ENCODE measurements at regions not wholly inside any gene's neighbourhood (a gene's known extent, or its start where the extent isn't known, plus 50 kb on each side); places are given as distances from the start of the nearest gene placed in this dataset.

GRCh38 chr2:234550056-234550455 lies 53.2 kb upstream of the ARL4C start:
- Histone ChIP-seq H3K36me3 (no peaks in the 10 kb centered on the region), H3K9me3 (no peaks in the 10 kb centered on the region), H3K4me1 (no peaks in the 10 kb centered on the region), H3K4me3 (no peak overlapping the region), H3K27ac (no peak overlapping the region), H3K27me3 (peaks cover 5% of the 10 kb centered on the region)
- intact Hi-C loops (cut with DNase I; ENCODE audit: low total_unique reads), result no loop called here
- TF ChIP-seq POLR2AphosphoS5 (IDR thresholded peaks at IDR 0.05), result no peak
- TF ChIP-seq POLR2A (IDR thresholded peaks at IDR 0.05), result no peak
- TF ChIP-seq EP300 (IDR thresholded peaks at IDR 0.05; ENCODE audit: low read depth), result no peak
- TF ChIP-seq, protein P1, sequence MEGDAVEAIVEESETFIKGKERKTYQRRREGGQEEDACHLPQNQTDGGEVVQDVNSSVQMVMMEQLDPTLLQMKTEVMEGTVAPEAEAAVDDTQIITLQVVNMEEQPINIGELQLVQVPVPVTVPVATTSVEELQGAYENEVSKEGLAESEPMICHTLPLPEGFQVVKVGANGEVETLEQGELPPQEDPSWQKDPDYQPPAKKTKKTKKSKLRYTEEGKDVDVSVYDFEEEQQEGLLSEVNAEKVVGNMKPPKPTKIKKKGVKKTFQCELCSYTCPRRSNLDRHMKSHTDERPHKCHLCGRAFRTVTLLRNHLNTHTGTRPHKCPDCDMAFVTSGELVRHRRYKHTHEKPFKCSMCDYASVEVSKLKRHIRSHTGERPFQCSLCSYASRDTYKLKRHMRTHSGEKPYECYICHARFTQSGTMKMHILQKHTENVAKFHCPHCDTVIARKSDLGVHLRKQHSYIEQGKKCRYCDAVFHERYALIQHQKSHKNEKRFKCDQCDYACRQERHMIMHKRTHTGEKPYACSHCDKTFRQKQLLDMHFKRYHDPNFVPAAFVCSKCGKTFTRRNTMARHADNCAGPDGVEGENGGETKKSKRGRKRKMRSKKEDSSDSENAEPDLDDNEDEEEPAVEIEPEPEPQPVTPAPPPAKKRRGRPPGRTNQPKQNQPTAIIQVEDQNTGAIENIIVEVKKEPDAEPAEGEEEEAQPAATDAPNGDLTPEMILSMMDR (IDR thresholded peaks at IDR 0.05), result no peak
- in situ Hi-C loops (cut with MboI; ENCODE audit: low pct_ligation_motif_present in 1 of 4, low pct_unique_long_range_greater_than_20kb in 1 of 4, low sequenced_read_pairs in 3 of 4), result loop anchor here in 3 of 4 donors (5.0 to 25.0 kb wide), 4 partner anchors 557 to 1037 kb away; no protein-coding TSS in a partner anchor
- no peak for DNase-seq
- WGBS, 2 donors (ENCODE audit: low coverage in 1 of 2), result 69 to 71% methylated on average over 7 of the region's 7 CpGs

DNA sequence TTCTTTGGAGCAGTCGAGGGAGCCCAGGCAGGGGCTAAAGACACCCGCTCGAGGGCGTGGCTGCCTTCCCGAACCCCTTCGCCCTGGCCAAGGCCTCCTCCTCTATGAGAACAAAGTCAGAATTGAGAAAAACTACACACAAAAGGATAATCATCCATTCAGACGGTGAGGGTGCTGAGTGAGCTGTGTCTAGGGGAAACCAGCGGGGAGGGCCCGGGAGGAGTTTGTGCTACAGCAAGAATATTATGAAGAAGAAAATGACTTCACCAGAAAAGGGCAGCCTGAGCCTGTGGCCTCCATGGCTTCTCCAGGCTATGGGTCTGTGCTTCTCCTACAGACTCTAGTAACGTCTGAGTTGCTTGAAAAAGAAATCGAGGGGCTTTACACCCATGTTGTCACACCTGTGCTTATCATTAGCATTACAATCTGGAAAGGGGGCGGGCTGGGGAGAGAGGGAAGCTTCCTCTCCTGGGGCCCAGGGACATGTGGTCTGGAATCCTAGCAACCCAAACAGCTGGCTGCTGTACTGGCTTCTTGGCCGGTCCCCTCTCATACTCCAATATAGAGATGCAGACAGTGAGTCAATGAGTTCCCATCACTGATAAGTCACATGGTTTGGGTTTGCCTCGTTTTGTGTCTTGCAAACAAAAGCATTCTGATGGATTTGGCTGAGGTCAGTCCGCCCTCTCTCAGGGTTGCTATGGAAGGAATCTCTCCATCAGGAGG lies 52.0 kb upstream of the ARL4C start:
- TF ChIP-seq POLR2AphosphoS5 (IDR thresholded peaks at IDR 0.05), result no peak
- no peak for TF ChIP-seq EP300 (IDR thresholded peaks at IDR 0.05; ENCODE audit: low read depth)
- TF ChIP-seq POLR2A (IDR thresholded peaks at IDR 0.05), result no peak
- TF ChIP-seq, protein P1 (IDR thresholded peaks at IDR 0.05), result no peak
- no peaks in the 10 kb centered on the region for H3K9me3 ChIP-seq
- H3K4me3 ChIP-seq, result no peak overlapping the region
- in situ Hi-C loops (cut with MboI; ENCODE audit: low pct_ligation_motif_present in 1 of 4, low pct_unique_long_range_greater_than_20kb in 1 of 4, low sequenced_read_pairs in 3 of 4), result loop anchor here in 3 of 4 donors (5.0 to 25.0 kb wide), 5 partner anchors 558 to 1188 kb away; no protein-coding TSS in a partner anchor
- H3K27ac ChIP-seq, result no peak overlapping the region
- DNase-seq, result no peak
- peaks cover 5% of the 10 kb centered on the region for H3K27me3 ChIP-seq
- WGBS, 2 donors (ENCODE audit: low coverage in 1 of 2), result 68% methylated on average over 9 to 15 of the region's 15 CpGs
- H3K36me3 ChIP-seq, result no peaks in the 10 kb centered on the region
- intact Hi-C loops (cut with DNase I; ENCODE audit: low total_unique reads), result loop anchor here (5.0 to 10.0 kb wide), 2 partner anchors 414 to 568 kb away; no protein-coding TSS in a partner anchor
- H3K4me1 ChIP-seq, result no peaks in the 10 kb centered on the region

DNA sequence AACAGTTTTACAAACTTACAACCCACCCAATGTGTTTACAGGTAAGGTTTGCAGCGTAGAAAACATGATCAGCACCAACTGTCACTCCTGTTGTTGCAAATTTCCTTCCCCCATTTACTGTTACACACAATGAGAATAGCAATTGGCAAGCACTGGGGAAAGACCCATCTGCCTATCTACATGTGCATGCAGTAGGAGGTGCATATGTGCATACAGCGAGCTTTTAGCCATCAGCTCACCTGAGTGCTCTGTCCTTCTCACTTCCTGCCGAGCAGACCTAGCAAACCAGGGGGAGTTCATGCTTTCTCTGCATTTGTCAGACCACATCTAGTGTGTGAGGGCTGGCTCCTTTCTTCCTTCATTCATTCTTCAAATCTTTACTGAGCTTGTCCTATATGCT lies 49.9 kb upstream of the ARL4C start:
- no peak overlapping the region for H3K4me3 ChIP-seq
- H3K27ac ChIP-seq, result no peak overlapping the region
- DNase-seq, result no peak
- H3K9me3 ChIP-seq, result no peaks in the 10 kb centered on the region
- intact Hi-C loops (cut with DNase I; ENCODE audit: low total_unique reads) (loop anchor here (5.0 to 10.0 kb wide), 2 partner anchors 412 to 571 kb away; no protein-coding TSS in a partner anchor), in situ Hi-C loops (cut with MboI; ENCODE audit: low pct_ligation_motif_present in 1 of 4, low pct_unique_long_range_greater_than_20kb in 1 of 4, low sequenced_read_pairs in 3 of 4) (loop anchor here in 3 of 4 donors (5.0 to 25.0 kb wide), 5 partner anchors 559 to 1191 kb away; no protein-coding TSS in a partner anchor)
- TF ChIP-seq, protein P1 (IDR thresholded peaks at IDR 0.05), result no peak
- TF ChIP-seq EP300 (IDR thresholded peaks at IDR 0.05; ENCODE audit: low read depth) (no peak), POLR2AphosphoS5 (IDR thresholded peaks at IDR 0.05) (no peak), POLR2A (IDR thresholded peaks at IDR 0.05) (no peak)
- H3K36me3 ChIP-seq, result no peaks in the 10 kb centered on the region
- peaks cover 5% of the 10 kb centered on the region for H3K27me3 ChIP-seq
- H3K4me1 ChIP-seq, result no peaks in the 10 kb centered on the region
- WGBS, 2 donors (ENCODE audit: low coverage in 1 of 2), result 94 to 100% methylated on average over 1 to 3 of the region's 3 CpGs

All from transverse colon (tissue), 4 donors.